OCI-LY1 (cell line): ENCODE measurements at regions not wholly inside any gene's neighbourhood (a gene's known extent, or its start where the extent isn't known, plus 50 kb on each side); places are given as distances from the start of the nearest gene placed in this dataset.

Experiments used
- H2AFZ ChIP-seq: fragments of 200-600 bp; sonication (generic), shearing (Covaris generic); 2 replicates; pipeline ENCODE4 v1.6.0; 2014; ENCODE audit warnings: antibody characterized with exemption, mild to moderate bottlenecking, low read length
- H3F3A ChIP-seq: fragments of 200-600 bp; sonication (generic), shearing (Covaris generic); 2 replicates; pipeline ENCODE4 v1.6.0; 2014; ENCODE audit warnings: mild to moderate bottlenecking, antibody characterized with exemption, low read length, moderate library complexity; ENCODE audit not compliant: insufficient read depth
- H3K27ac ChIP-seq: fragments of 200-600 bp; sonication (generic); 2 replicates; pipeline ENCODE4 v1.5.1; 2014; ENCODE audit warnings: low read length, mixed run types, mild to moderate bottlenecking, low read depth; ENCODE audit not compliant: poor library complexity, severe bottlenecking
- H3K27me3 ChIP-seq: fragments of 200-600 bp; sonication (generic); 2 replicates; pipeline ENCODE4 v1.6.0; 2014; ENCODE audit warnings: antibody characterized with exemption, mild to moderate bottlenecking, low read length, moderate library complexity; ENCODE audit not compliant: insufficient read depth
- H3K36me3 ChIP-seq: fragments of 200-600 bp; sonication (generic); 2 replicates; pipeline ENCODE4 v1.6.1; 2014; ENCODE audit warnings: mild to moderate bottlenecking, antibody characterized with exemption, low read length, moderate library complexity, mixed read lengths; ENCODE audit not compliant: insufficient read depth
- H3K4me1 ChIP-seq: fragments of 200-600 bp; sonication (generic); 2 replicates; pipeline ENCODE4 v1.5.1; 2014; ENCODE audit warnings: mild to moderate bottlenecking, low read length, moderate library complexity; ENCODE audit not compliant: insufficient read depth, severe bottlenecking
- H3K4me2 ChIP-seq: fragments of 200-600 bp; sonication (generic), shearing (Covaris generic); 2 replicates; pipeline ENCODE4 v1.6.1; 2014; ENCODE audit warnings: low read length
- H3K4me3 ChIP-seq: fragments of 200-600 bp; sonication (generic); 2 replicates; pipeline ENCODE4 v1.5.1; 2014; ENCODE audit warnings: low read length, low read depth, mild to moderate bottlenecking, mixed read lengths; ENCODE audit not compliant: poor library complexity, severe bottlenecking
- H3K79me2 ChIP-seq: fragments of 200-600 bp; shearing (Covaris generic); 2 replicates; pipeline ENCODE4 v1.6.1; 2016; ENCODE audit warnings: mixed run types, low read length, mixed read lengths; ENCODE audit not compliant: insufficient read depth
- H3K9ac ChIP-seq: fragments of 200-600 bp; sonication (generic), shearing (Covaris generic); 2 replicates; pipeline ENCODE4 v1.6.1; 2014; ENCODE audit warnings: mild to moderate bottlenecking, low read length, mixed read lengths
- H3K9me2 ChIP-seq: fragments of 200-600 bp; sonication (generic), shearing (Covaris generic); 2 replicates; pipeline ENCODE4 v1.6.1; 2014; ENCODE audit warnings: low read depth, mild to moderate bottlenecking, low read length, mixed read lengths
- H3K9me3 ChIP-seq: fragments of 200-600 bp; shearing (Covaris generic); 2 replicates; pipeline ENCODE4 v1.6.1; 2014; ENCODE audit warnings: low read length, mixed read lengths
- H4K20me1 ChIP-seq: fragments of 200-600 bp; sonication (generic), shearing (Covaris generic); 2 replicates; pipeline ENCODE4 v1.6.0; 2016; ENCODE audit warnings: mild to moderate bottlenecking, low read length; ENCODE audit not compliant: insufficient read depth
- CTCF ChIP-seq: fragments of 200-600 bp; sonication (generic), shearing (Covaris generic); IDR thresholded peaks from 2 replicates; pipeline ENCODE4 v1.5.1; 2017; ENCODE audit warnings: mild to moderate bottlenecking, antibody characterized with exemption, low read length, moderate library complexity, mixed read lengths
- EZH2 ChIP-seq: fragments of 200-600 bp; sonication (generic), shearing (Covaris generic); IDR thresholded peaks from 2 replicates; pipeline ENCODE4 v1.8.0; 2017; ENCODE audit warnings: borderline replicate concordance, mixed run types, mild to moderate bottlenecking, antibody characterized with exemption, low read length, moderate library complexity, mixed read lengths

GRCh38 chr20:60968853-60969720 is 283.0 kb upstream of the CDH4 start:
- H3K27ac ChIP-seq = no peak overlapping the region

GRCh38 chr20:60970601-60971000 is 281.5 kb upstream of the CDH4 start:
- Histone ChIP-seq H2AFZ (no peak overlapping the region), H3F3A (no peaks in the 10 kb centered on the region), H3K4me3 (no peak overlapping the region), H3K27ac (no peak overlapping the region), H3K36me3 (no peaks in the 10 kb centered on the region), H3K27me3 (no peaks in the 10 kb centered on the region), H3K9ac (no peak overlapping the region), H3K79me2 (no peaks in the 10 kb centered on the region), H3K4me2 (no peak overlapping the region), H3K9me3 (no peaks in the 10 kb centered on the region), H3K4me1 (no peaks in the 10 kb centered on the region), H4K20me1 (no peaks in the 10 kb centered on the region), H3K9me2 (no peaks in the 10 kb centered on the region)
- TF ChIP-seq EZH2 (no peak), CTCF (no peak)

More at GRCh38 chr20:60968853-60969720, 283.0 kb upstream of the CDH4 start:
- H3K36me3 ChIP-seq = no peaks in the 10 kb centered on the region
- H3K9ac ChIP-seq = no peak overlapping the region
- H3K27me3 ChIP-seq = no peaks in the 10 kb centered on the region
- H3F3A ChIP-seq = no peaks in the 10 kb centered on the region
- no peaks in the 10 kb centered on the region for H3K9me3 ChIP-seq
- no peaks in the 10 kb centered on the region for H4K20me1 ChIP-seq
- no peak overlapping the region for H2AFZ ChIP-seq
- no peaks in the 10 kb centered on the region for H3K79me2 ChIP-seq
- H3K4me2 ChIP-seq = no peak overlapping the region
- H3K9me2 ChIP-seq = no peaks in the 10 kb centered on the region
- H3K4me1 ChIP-seq = no peaks in the 10 kb centered on the region
- no peak for TF ChIP-seq CTCF
- no peak for TF ChIP-seq EZH2
- no peak overlapping the region for H3K4me3 ChIP-seq

GRCh38 chr20:60974022-60974421 is 278.0 kb upstream of the CDH4 start:
- no peaks in the 10 kb centered on the region for H3F3A ChIP-seq
- H3K27ac ChIP-seq = no peak overlapping the region
- H3K79me2 ChIP-seq = no peaks in the 10 kb centered on the region
- H3K4me3 ChIP-seq = no peak overlapping the region
- no peaks in the 10 kb centered on the region for H4K20me1 ChIP-seq
- no peaks in the 10 kb centered on the region for H3K4me1 ChIP-seq
- H2AFZ ChIP-seq = no peak overlapping the region
- H3K9me2 ChIP-seq = no peaks in the 10 kb centered on the region
- no peaks in the 10 kb centered on the region for H3K36me3 ChIP-seq
- no peak overlapping the region for H3K4me2 ChIP-seq
- no peaks in the 10 kb centered on the region for H3K27me3 ChIP-seq
- H3K9ac ChIP-seq = no peak overlapping the region
- H3K9me3 ChIP-seq = no peaks in the 10 kb centered on the region
- no peak for TF ChIP-seq EZH2
- no peak for TF ChIP-seq CTCF
